GM19240 (cell line): ENCODE measurements at regions not wholly inside any gene's neighbourhood (a gene's known extent, or its start where the extent isn't known, plus 50 kb on each side); places are given as distances from the start of the nearest gene placed in this dataset.

Source experiments
- DNase-seq: peaks from one replicate; pipeline ENCODE4 v3.0.0; 2011; ENCODE audit warnings: low spot score; ENCODE audit not compliant: insufficient read length

- DNase-seq: no peak
Measured at GRCh38 chr1:98211271-98211845, 290.5 kb upstream of the DPYD start.

- DNase-seq: no peak
Measured at GRCh38 chr1:98210563-98210962, 289.7 kb upstream of the DPYD start.

GRCh38 chr1:98210064-98210463, 289.2 kb upstream of the DPYD start:
- DNase-seq: no peak

- no peak for DNase-seq
Measured at GRCh38 chr1:98205291-98206017, 284.6 kb upstream of the DPYD start.

- no peak for DNase-seq
Measured at GRCh38 chr1:98203466-98203865, 282.6 kb upstream of the DPYD start.

GRCh38 chr1:98201666-98202081, 280.8 kb upstream of the DPYD start:
- no peak for DNase-seq

GRCh38 chr1:98197356-98197755, 276.5 kb upstream of the DPYD start:
- DNase-seq: no peak

GRCh38 chr1:98196012-98196411, 275.2 kb upstream of the DPYD start:
- DNase-seq: no peak

GRCh38 chr1:98188774-98189173, 267.9 kb upstream of the DPYD start:
- DNase-seq: no peak

GRCh38 chr1:98184856-98185255, 264.0 kb upstream of the DPYD start:
- DNase-seq: no peak

- no peak for DNase-seq
Measured at GRCh38 chr1:98181036-98181764, 260.4 kb upstream of the DPYD start.

GRCh38 chr1:98179151-98179773, 258.4 kb upstream of the DPYD start:
- no peak for DNase-seq

GRCh38 chr1:98177751-98178150, 256.9 kb upstream of the DPYD start:
- DNase-seq: no peak

- DNase-seq: no peak
Measured at GRCh38 chr1:98176936-98177335, 256.1 kb upstream of the DPYD start.

- no peak for DNase-seq
Measured at GRCh38 chr1:98176414-98176813, 255.6 kb upstream of the DPYD start.

GRCh38 chr1:98172578-98172977, 251.7 kb upstream of the DPYD start:
- DNase-seq: no peak

GRCh38 chr1:98172022-98172421, 251.2 kb upstream of the DPYD start:
- no peak for DNase-seq

- no peak for DNase-seq
Measured at GRCh38 chr1:98164509-98164908, 243.7 kb upstream of the DPYD start.

- DNase-seq: no peak
Measured at GRCh38 chr1:98157524-98158313, 236.9 kb upstream of the DPYD start.

- DNase-seq: no peak
Measured at GRCh38 chr1:98147280-98147679, 226.4 kb upstream of the DPYD start.

GRCh38 chr1:98145655-98146054, 224.8 kb upstream of the DPYD start:
- DNase-seq: no peak
